Endothelial cell of umbilical vein (primary cell): ENCODE measurements at regions not wholly inside any gene's neighbourhood (a gene's known extent, or its start where the extent isn't known, plus 50 kb on each side); places are given as distances from the start of the nearest gene placed in this dataset.

Experiments used
- BruUV-seq: library from RNA; stranded (reverse); fragments of 400-500 nt; replicated peaks from 2 replicates; lab custom pipeline; 2021; lab: Mats Ljungman, UMichigan
- CTCF ChIA-PET: fragments of 300-600, 350-600 bp; sonication (Branson Sonifier 250); formaldehyde crosslinking; loops from one replicate; lab custom pipeline; 2021; ENCODE audit warnings: antibody characterized with exemption, inconsistent platforms; lab: Charles Lee
- POLR2A ChIA-PET: fragments of 300-600, 350-600 bp; sonication (Branson Sonifier 250); formaldehyde crosslinking; loops from one replicate; lab custom pipeline; 2021; ENCODE audit warnings: antibody characterized with exemption, inconsistent platforms; lab: Charles Lee
- DNase-seq: peaks from one replicate; pipeline ENCODE4 v3.0.0-alpha.2; 2011; ENCODE audit warnings: low read depth, low spot score
- FAIRE-seq: peaks from 2 replicates; lab custom pipeline; 2011; peaks lifted over from hg19 to GRCh38; lab: Jason Lieb, UNC
- H2AFZ ChIP-seq: 2 replicates; pipeline ENCODE4 v1.6.0; 2012; ENCODE audit warnings: low read depth, low read length, control low read depth, inconsistent platforms
- H3K27ac ChIP-seq: 2 replicates; pipeline ENCODE4 v1.5.1; 2011; ENCODE audit warnings: low read depth, mild to moderate bottlenecking, control low read depth, low read length, moderate library complexity; ENCODE audit not compliant: insufficient read depth
- H3K27me3 ChIP-seq, 2 experiments: 2 replicates each; pipeline versions ENCODE4 v1.6.0 to v1.6.1; 2011; ENCODE audit warnings: low read length in 2 of 2, mixed read lengths in 1 of 2; ENCODE audit not compliant: control insufficient read depth in 2 of 2, insufficient read depth in 2 of 2
- H3K36me3 ChIP-seq, 2 experiments: 2 replicates in 1 of 2; 3 replicates in 1 of 2; pipeline ENCODE4 v1.5.1; 2011; ENCODE audit warnings: low read length in 2 of 2, mild to moderate bottlenecking in 1 of 2, moderate library complexity in 1 of 2; ENCODE audit not compliant: control insufficient read depth in 2 of 2, insufficient read depth in 2 of 2; ENCODE audit errors: extremely low read depth in 1 of 2
- H3K4me1 ChIP-seq: 3 replicates; pipeline ENCODE4 v1.5.1; 2011; ENCODE audit warnings: mild to moderate bottlenecking, low read length; ENCODE audit not compliant: control insufficient read depth, insufficient read depth; ENCODE audit errors: extremely low read depth
- H3K4me2 ChIP-seq: 2 replicates; pipeline ENCODE4 v1.6.1; 2011; ENCODE audit warnings: low read length, control low read depth, mixed read lengths; ENCODE audit not compliant: insufficient read depth
- H3K4me3 ChIP-seq, 3 experiments: fragments of 200-600 bp in 1 of 3; sonication (generic), shearing (Covaris generic) in 1 of 3; replicated peaks in 1 of 3; 2 replicates each; pipeline ENCODE4 v1.5.1; 2011 to 2016; ENCODE audit warnings: control low read depth in 3 of 3, low read length in 3 of 3, mild to moderate bottlenecking in 2 of 3, inconsistent platforms in 1 of 3, low read depth in 1 of 3, moderate library complexity in 1 of 3; ENCODE audit not compliant: insufficient read depth in 1 of 3
- H3K79me2 ChIP-seq: 2 replicates; pipeline ENCODE4 v1.6.0; 2012; ENCODE audit warnings: low read length, inconsistent platforms; ENCODE audit not compliant: control insufficient read depth, insufficient read depth
- H3K9ac ChIP-seq: replicated peaks from 2 replicates; pipeline ENCODE3; 2011; ENCODE audit warnings: low read length, control low read depth; ENCODE audit not compliant: insufficient read depth; ENCODE audit errors: extremely low read depth
- H3K9me1 ChIP-seq: replicated peaks from 3 replicates; pipeline ENCODE4 v1.6.0; 2011; ENCODE audit warnings: mild to moderate bottlenecking, low read length; ENCODE audit not compliant: control insufficient read depth, insufficient read depth; ENCODE audit errors: extremely low read depth
- H3K9me3 ChIP-seq: replicated peaks from 2 replicates; pipeline ENCODE4 v1.5.1; 2012; ENCODE audit warnings: low read length, inconsistent platforms; ENCODE audit not compliant: control insufficient read depth, insufficient read depth
- H4K20me1 ChIP-seq: replicated peaks from 2 replicates; pipeline ENCODE3; 2011; ENCODE audit warnings: mild to moderate bottlenecking, low read length; ENCODE audit not compliant: control insufficient read depth, insufficient read depth; ENCODE audit errors: extremely low read depth
- EZH2 ChIP-seq: IDR thresholded peaks from 2 replicates; pipeline ENCODE4 v1.6.1; 2012; ENCODE audit warnings: borderline replicate concordance, low read depth, mild to moderate bottlenecking, moderate library complexity, low read length, inconsistent platforms; ENCODE audit not compliant: severe bottlenecking
- FOS ChIP-seq: IDR thresholded peaks from 2 replicates; pipeline ENCODE4 v1.6.1; 2011; ENCODE audit warnings: mild to moderate bottlenecking, low read length, moderate library complexity, borderline replicate concordance; ENCODE audit not compliant: insufficient read depth
- GATA2 ChIP-seq: IDR thresholded peaks from 2 replicates; pipeline ENCODE4 v1.7.0; 2011; ENCODE audit warnings: low read depth, mild to moderate bottlenecking, moderate library complexity, mixed read lengths, low read length; ENCODE audit not compliant: insufficient read length, insufficient read depth
- JUN ChIP-seq: IDR thresholded peaks from 2 replicates; pipeline ENCODE4 v1.6.1; 2011; ENCODE audit warnings: borderline replicate concordance, low read depth; ENCODE audit not compliant: insufficient read length, insufficient read depth
- MYC ChIP-seq: IDR thresholded peaks from one replicate; pipeline ENCODE4 v1.6.1; 2011; ENCODE audit warnings: mild to moderate bottlenecking, low read depth, low read length
- POLR2A ChIP-seq: IDR thresholded peaks from 2 replicates; pipeline ENCODE4 v1.6.1; 2012; ENCODE audit warnings: low read depth, mild to moderate bottlenecking, control low read depth, low read length
- POLR2AphosphoS5 ChIP-seq: IDR thresholded peaks from 2 replicates; pipeline ENCODE4 v1.6.1; 2012; ENCODE audit warnings: low read depth, mild to moderate bottlenecking, control low read depth, low read length, moderate library complexity; ENCODE audit not compliant: insufficient read depth
- dilution Hi-C: fragments of 300-500 bp; cut with MboI; formaldehyde crosslinking; loops from one replicate; pipeline ENCODE4 v1.15.0; 2019; ENCODE audit warnings: low sequenced_read_pairs; ENCODE audit not compliant: extremely low pct_ligation_motif_present
- intact Hi-C: fragments of 100-400 bp; cut with micrococcal nuclease; formaldehyde crosslinking; loops from one replicate; pipeline ENCODE4 v1.10.0; 2022
- TF ChIP-seq, protein P1 (sequence below): IDR thresholded peaks from 2 replicates; pipeline ENCODE4 v1.6.1; 2011; ENCODE audit not compliant: insufficient read depth, insufficient read length
- TF ChIP-seq, protein P2 (sequence below), 2 donors: IDR thresholded peaks; 1 replicate in 1 of 2; 2 replicates in 1 of 2; pipeline ENCODE4 v1.5.1; 2011; ENCODE audit warnings: low read length in 2 of 2, mild to moderate bottlenecking in 2 of 2, moderate library complexity in 2 of 2, control low read depth in 1 of 2, inconsistent platforms in 1 of 2, low read depth in 1 of 2; ENCODE audit not compliant: insufficient read depth in 1 of 2; ENCODE audit errors: extremely low read depth in 1 of 2

DNA sequence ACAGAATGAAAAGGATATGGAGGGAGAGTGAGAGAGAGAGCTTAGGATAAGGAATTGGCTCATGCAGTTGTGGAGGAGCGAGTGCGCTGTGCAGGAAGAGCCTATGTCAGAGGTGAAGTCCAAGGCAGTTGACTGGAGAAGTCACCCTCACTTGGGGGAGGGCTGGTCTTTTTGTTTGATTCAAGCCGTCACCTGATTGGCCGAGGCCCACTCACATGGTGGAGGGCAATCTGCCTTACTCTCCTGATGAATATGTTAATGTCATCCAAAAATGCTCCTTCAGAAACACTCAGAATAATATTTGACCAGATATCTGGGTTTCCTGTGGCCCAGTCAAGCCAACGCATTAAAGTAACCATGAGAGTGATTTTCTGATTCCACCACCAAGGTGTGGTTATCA, 131.7 kb downstream of the KATNIP start:
- Histone ChIP-seq H3K36me3 (peaks cover 0 to 6% of the 10 kb centered on the region in 2 experiments), H3K4me3 (no peak overlapping the region), H3K27me3 (no peaks in the 10 kb centered on the region), H3K79me2 (no peaks in the 10 kb centered on the region), H3K9me1 (no peaks in the 10 kb centered on the region), H4K20me1 (no peaks in the 10 kb centered on the region), H3K9ac (no peak overlapping the region), H3K4me1 (peaks cover 6% of the 10 kb centered on the region), H3K4me2 (no peak overlapping the region), H3K9me3 (no peaks in the 10 kb centered on the region), H3K27ac (no peak overlapping the region), H2AFZ (no peak overlapping the region)
- TF ChIP-seq, protein P1, sequence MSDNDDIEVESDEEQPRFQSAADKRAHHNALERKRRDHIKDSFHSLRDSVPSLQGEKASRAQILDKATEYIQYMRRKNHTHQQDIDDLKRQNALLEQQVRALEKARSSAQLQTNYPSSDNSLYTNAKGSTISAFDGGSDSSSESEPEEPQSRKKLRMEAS: no peak
- TF ChIP-seq POLR2A (no peak), JUN (no peak)
- dilution Hi-C loops: no loop called here
- FAIRE-seq (no peak), DNase-seq (no peak)
- intact Hi-C loops: no loop called here
- CTCF ChIA-PET: no interaction called here
- no TSS peak for BruUV-seq
- POLR2A ChIA-PET: no interaction called here

DNA sequence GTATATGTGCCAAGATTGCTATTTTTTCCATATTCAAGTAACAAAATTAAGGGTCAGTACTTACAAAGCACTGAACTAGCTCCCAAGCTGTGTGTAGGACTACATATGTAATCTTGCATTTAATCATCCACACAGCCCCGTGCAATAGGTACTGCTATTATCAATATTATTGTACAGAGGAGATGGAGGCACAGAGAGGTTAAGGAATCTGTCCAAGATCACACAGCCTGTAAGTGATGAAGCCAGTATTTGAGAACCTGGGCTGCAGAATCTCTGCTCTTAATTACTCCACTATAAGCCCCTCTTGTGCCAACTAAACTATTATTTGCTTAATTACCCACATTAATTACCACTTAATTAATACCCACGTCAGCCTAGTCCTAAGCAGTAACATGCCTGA, 134.1 kb downstream of the KATNIP start:
- Histone ChIP-seq H2AFZ (no peak overlapping the region), H3K27ac (no peak overlapping the region), H3K4me2 (no peak overlapping the region), H3K4me3 (no peak overlapping the region), H3K9me3 (no peaks in the 10 kb centered on the region), H3K9ac (no peak overlapping the region), H3K36me3 (peaks cover 0 to 2% of the 10 kb centered on the region in 2 experiments), H4K20me1 (no peaks in the 10 kb centered on the region), H3K27me3 (no peaks in the 10 kb centered on the region), H3K4me1 (no peaks in the 10 kb centered on the region), H3K9me1 (no peaks in the 10 kb centered on the region), H3K79me2 (no peaks in the 10 kb centered on the region)
- dilution Hi-C loops: no loop called here
- no TSS peak for BruUV-seq
- POLR2A ChIA-PET: no interaction called here
- no peak for DNase-seq
- intact Hi-C loops: no loop called here
- FAIRE-seq: no peak
- CTCF ChIA-PET: interaction anchor here (2.6 kb wide), 1 partner anchor 14 kb away, joined by 8 read pairs; no protein-coding TSS in a partner anchor
- TF ChIP-seq POLR2AphosphoS5 (no peak), POLR2A (no peak), FOS (no peak), MYC (no peak), GATA2 (no peak), JUN (no peak), EZH2 (no peak)
- TF ChIP-seq, protein P2, sequence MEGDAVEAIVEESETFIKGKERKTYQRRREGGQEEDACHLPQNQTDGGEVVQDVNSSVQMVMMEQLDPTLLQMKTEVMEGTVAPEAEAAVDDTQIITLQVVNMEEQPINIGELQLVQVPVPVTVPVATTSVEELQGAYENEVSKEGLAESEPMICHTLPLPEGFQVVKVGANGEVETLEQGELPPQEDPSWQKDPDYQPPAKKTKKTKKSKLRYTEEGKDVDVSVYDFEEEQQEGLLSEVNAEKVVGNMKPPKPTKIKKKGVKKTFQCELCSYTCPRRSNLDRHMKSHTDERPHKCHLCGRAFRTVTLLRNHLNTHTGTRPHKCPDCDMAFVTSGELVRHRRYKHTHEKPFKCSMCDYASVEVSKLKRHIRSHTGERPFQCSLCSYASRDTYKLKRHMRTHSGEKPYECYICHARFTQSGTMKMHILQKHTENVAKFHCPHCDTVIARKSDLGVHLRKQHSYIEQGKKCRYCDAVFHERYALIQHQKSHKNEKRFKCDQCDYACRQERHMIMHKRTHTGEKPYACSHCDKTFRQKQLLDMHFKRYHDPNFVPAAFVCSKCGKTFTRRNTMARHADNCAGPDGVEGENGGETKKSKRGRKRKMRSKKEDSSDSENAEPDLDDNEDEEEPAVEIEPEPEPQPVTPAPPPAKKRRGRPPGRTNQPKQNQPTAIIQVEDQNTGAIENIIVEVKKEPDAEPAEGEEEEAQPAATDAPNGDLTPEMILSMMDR (IDR thresholded peaks at IDR 0.05; ENCODE audit: extremely low read depth in 1 of 2, insufficient read depth in 1 of 2, low read depth in 1 of 2, low read length in 2 of 2): no peak
- TF ChIP-seq, protein P1: no peak
